GM12891 (cell line): ENCODE measurements at regions not wholly inside any gene's neighbourhood (a gene's known extent, or its start where the extent isn't known, plus 50 kb on each side); places are given as distances from the start of the nearest gene placed in this dataset.
"Not testable (repeated sequence)": the region's sequence is repeated elsewhere in the genome, so short reads cannot be mapped to it uniquely, and the experiment has no call there.

Experiments
- DNase-seq: peaks from one replicate; pipeline ENCODE4 v3.0.0; 2011; ENCODE audit warnings: low spot score; ENCODE audit not compliant: insufficient read length
- FAIRE-seq: peaks from 2 replicates; lab custom pipeline; 2011; peaks lifted over from hg19 to GRCh38; lab: Jason Lieb, UNC
- PAX5 ChIP-seq: IDR thresholded peaks from 2 replicates; pipeline ENCODE4 v1.6.1; 2011; ENCODE audit warnings: low read length, moderate library complexity, mild to moderate bottlenecking; ENCODE audit not compliant: insufficient read depth, severe bottlenecking
- POLR2A ChIP-seq: IDR thresholded peaks from 2 replicates; pipeline ENCODE4 v1.6.1; 2011; ENCODE audit warnings: low read depth, low read length, control low read depth
- POLR2AphosphoS5 ChIP-seq: IDR thresholded peaks from 2 replicates; pipeline ENCODE4 v1.6.1; 2011; ENCODE audit warnings: low read depth, low read length, control low read depth
- POU2F2 ChIP-seq: IDR thresholded peaks from 2 replicates; pipeline ENCODE4 v1.6.1; 2011; ENCODE audit warnings: low read depth, mild to moderate bottlenecking, control low read depth, low read length, moderate library complexity
- SPI1 ChIP-seq: IDR thresholded peaks from 2 replicates; pipeline ENCODE4 v1.6.1; 2011; ENCODE audit warnings: low read depth, low read length, control low read depth
- TAF1 ChIP-seq: IDR thresholded peaks from 2 replicates; pipeline ENCODE4 v1.6.1; 2011; ENCODE audit warnings: low read depth, low read length, control low read depth

GRCh38 chr6:53432318-53433161 is 83.8 kb upstream of the ELOVL5 start:
- no peak for FAIRE-seq
- no peak for DNase-seq
- TF ChIP-seq PAX5: no peak
- TF ChIP-seq POLR2A: no peak
- no peak for TF ChIP-seq POLR2AphosphoS5
- no peak for TF ChIP-seq POU2F2
- no peak for TF ChIP-seq SPI1
- TF ChIP-seq TAF1: no peak

GRCh38 chr6:53431704-53432103 is 83.0 kb upstream of the ELOVL5 start:
- no peak for FAIRE-seq
- DNase-seq: no peak
- TF ChIP-seq SPI1: no peak

DNA sequence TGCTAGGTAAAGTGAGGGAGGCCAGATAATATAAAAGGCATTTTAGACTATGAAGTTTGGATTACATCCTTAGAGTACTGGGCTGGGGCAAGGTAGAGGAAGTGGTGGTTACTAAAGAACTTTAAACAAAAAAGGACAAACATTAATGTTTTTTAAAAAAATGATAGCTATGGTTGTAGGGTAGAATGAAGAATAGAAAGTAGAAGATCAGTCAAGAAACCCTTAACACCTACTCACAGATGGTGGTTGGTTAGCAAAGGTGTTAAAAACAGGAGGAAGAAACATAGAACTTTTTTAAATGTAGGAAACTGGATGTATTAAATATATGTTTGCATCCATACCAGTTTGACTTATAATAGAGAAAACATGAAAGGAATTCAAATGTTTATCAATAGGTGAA is 80.7 kb upstream of the ELOVL5 start:
- TF ChIP-seq POLR2AphosphoS5 (no peak), SPI1 (no peak), PAX5 (no peak)
- no peak for DNase-seq
- FAIRE-seq: no peak

DNA sequence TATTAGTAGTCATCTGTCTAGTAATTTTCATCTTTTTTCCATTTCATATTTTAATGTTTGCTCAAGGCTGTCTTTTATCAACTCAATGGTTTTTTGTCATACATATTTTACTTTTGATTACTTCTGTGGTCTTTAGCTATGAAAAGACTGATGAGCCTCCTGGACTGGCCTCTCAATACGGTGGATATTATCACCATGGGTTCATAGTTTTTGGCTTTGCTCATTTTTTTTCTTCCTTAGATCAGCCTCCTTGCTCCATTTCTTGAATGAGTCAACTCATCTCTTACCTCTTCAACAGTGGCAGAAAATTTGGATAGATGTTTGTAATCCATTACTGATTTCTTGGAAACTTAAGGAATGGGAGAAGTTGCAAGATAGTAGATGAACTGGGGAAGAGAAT is 80.1 kb upstream of the ELOVL5 start:
- FAIRE-seq (no peak), DNase-seq (no peak)
- no peak for TF ChIP-seq SPI1
- no peak for TF ChIP-seq TAF1
- no peak for TF ChIP-seq POLR2AphosphoS5
- no peak for TF ChIP-seq POU2F2
- no peak for TF ChIP-seq PAX5
- TF ChIP-seq POLR2A: no peak

DNA sequence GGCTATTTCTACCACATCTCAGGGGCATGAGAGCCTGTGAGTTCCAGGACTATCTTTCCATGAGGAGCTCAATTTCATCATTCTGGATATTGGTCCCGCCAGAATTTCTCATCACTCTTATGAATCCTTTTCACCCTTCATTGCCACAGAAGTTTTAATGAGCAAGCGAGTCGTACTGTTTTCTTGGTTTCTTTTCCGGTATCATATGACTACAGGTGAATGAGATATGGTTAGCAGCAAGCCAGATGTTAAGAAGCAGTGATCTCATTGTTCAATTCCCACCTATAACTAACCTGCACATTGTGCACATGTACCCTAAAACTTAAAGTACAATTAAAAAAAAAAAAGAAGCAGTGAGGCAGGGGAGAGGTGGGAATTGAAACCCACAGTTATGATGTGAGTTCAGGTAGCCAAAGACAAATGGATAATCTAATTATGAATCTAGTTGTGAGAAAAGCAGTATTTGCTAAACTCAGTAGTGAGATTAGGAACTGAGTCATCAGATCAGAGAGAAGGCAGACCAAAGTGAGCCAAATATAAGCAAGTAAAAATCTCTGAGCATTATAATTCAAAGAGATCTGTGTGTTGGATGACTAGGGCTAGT is 78.0 kb upstream of the ELOVL5 start:
- TF ChIP-seq SPI1 (peak; percentile 65), POU2F2 (no peak), TAF1 (no peak), PAX5 (no peak)
- DNase-seq: no peak
- FAIRE-seq: peak; percentile 71

DNA sequence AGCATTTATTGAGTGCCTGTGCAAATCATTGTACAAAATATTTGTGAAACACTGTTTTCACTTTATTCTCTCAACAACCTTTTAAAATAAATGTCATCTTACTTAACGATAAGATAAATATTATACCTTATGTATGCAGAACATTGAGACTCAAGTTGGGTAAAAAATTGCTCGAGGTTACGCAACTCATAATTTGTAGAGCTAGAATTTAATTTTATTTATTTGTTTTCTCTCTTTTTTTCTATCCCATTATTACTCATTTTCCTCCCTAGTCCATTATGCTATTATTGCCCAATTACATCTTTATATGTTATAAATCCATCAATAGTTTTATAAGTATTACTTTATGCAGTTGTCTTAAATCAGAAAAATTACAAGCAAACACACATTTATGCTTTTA is 77.4 kb upstream of the ELOVL5 start:
- FAIRE-seq: no peak
- TF ChIP-seq PAX5 (no peak), POLR2A (no peak), POU2F2 (no peak), TAF1 (no peak), POLR2AphosphoS5 (no peak), SPI1 (no peak)
- DNase-seq: no peak

GRCh38 chr6:53424976-53425718 is 76.4 kb upstream of the ELOVL5 start:
- FAIRE-seq: no peak
- no peak for DNase-seq
- no peak for TF ChIP-seq TAF1
- TF ChIP-seq PAX5: no peak
- TF ChIP-seq POU2F2: no peak
- no peak for TF ChIP-seq POLR2A
- no peak for TF ChIP-seq SPI1
- no peak for TF ChIP-seq POLR2AphosphoS5

GRCh38 chr6:53424300-53424699 is 75.5 kb upstream of the ELOVL5 start:
- FAIRE-seq: no peak
- TF ChIP-seq POLR2A (no peak), POLR2AphosphoS5 (no peak), SPI1 (no peak), TAF1 (no peak), POU2F2 (no peak), PAX5 (no peak)
- DNase-seq: no peak

DNA sequence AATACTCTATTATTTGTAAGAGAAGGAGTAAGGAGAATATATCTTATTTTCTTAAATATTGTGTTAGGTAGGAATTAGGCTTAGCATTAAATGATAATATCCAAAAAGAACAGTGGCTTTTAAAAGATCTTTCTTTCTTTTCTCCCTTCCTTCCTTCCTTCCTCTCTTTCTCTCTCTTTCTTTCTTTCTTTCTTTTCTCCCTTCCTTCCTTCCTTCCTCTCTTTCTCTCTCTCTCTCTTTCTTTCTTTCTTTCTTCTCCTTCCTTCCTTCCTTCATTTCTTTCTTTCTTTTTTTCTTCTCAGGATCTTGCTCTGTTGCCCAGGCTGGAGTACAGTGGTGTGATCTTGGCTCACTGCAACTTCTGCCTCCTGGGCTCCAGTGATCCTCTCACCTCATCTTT is 74.8 kb upstream of the ELOVL5 start:
- not testable (repeated sequence) for FAIRE-seq, DNase-seq

DNA sequence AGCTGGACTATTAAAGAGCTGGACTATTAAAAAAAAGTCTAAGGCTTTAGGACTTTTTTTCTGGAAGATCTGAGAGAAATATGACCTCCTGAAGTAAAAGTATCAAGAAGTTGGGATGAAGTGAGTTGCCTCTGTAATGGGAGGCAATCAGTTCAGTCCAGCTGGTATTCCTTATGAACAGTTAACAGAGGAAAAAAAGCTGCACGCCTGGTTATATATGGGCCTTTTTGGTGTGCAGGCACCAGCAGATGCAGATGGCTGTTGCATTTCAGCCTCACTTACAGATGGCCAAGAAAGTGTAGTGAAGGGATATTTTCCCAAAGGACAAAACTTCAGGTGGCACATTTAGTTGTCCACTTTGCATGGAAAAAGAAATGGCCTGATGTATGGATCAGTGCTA is 70.3 kb upstream of the ELOVL5 start:
- DNase-seq (no peak), FAIRE-seq (no peak)
- no peak for TF ChIP-seq POU2F2
- no peak for TF ChIP-seq POLR2A
- TF ChIP-seq TAF1: no peak
- no peak for TF ChIP-seq PAX5
- no peak for TF ChIP-seq POLR2AphosphoS5
- no peak for TF ChIP-seq SPI1

DNA sequence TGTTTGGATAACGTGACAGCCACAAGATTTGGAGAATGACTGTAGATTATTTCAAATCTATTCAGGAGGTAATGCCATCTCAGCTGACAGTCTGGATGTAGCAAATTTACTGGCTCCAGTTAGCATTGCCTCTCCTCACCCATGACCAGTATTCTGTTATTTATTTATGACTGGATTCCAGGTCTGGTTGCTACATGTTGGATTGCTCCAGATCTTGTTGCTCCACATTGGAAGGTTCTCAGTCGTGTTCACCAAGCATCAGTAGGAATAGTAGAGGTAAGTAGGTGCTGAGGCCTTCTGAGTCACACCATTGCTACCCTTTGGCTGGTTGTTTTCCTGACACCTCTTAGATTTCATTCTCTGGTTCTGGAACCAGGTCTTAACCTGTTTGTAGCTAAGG is 69.5 kb upstream of the ELOVL5 start:
- FAIRE-seq: no peak
- DNase-seq: no peak
- no peak for TF ChIP-seq POU2F2
- no peak for TF ChIP-seq POLR2AphosphoS5
- TF ChIP-seq POLR2A: no peak
- TF ChIP-seq TAF1: no peak
- no peak for TF ChIP-seq SPI1
- TF ChIP-seq PAX5: no peak
